GM21529 (cell line): ENCODE measurements at regions not wholly inside any gene's neighbourhood (a gene's known extent, or its start where the extent isn't known, plus 50 kb on each side); places are given as distances from the start of the nearest gene placed in this dataset.

Experiments used
- ATAC-seq: cut with Tn5 transposase; IDR thresholded peaks from one replicate; pipeline ENCODE4 v1.9.1; 2021; ENCODE audit not compliant: unreplicated experiment

- no peak for ATAC-seq
Measured at GRCh38 chr2:55973673-55974072, 50.1 kb upstream of the EFEMP1 start.

- no peak for ATAC-seq
Measured at GRCh38 chr2:55976681-55977080, 53.1 kb upstream of the EFEMP1 start.

GRCh38 chr2:55985406-55985805 is 61.8 kb upstream of the EFEMP1 start:
- ATAC-seq = peak; percentile 96

GRCh38 chr2:55986001-55986400 is 62.4 kb upstream of the EFEMP1 start:
- no peak for ATAC-seq

GRCh38 chr2:55986700-55987440 is 63.3 kb upstream of the EFEMP1 start:
- ATAC-seq = no peak

- no peak for ATAC-seq
Measured at GRCh38 chr2:55989405-55989804, 65.8 kb upstream of the EFEMP1 start.

- no peak for ATAC-seq
Measured at GRCh38 chr2:55992455-55992854, 68.9 kb upstream of the EFEMP1 start.

GRCh38 chr2:55993685-55994084 is 70.1 kb upstream of the EFEMP1 start:
- ATAC-seq = no peak

- ATAC-seq = no peak
Measured at GRCh38 chr2:55995211-55995610, 71.6 kb upstream of the EFEMP1 start.

GRCh38 chr2:55995902-55996301 is 72.3 kb upstream of the EFEMP1 start:
- no peak for ATAC-seq

GRCh38 chr2:55999231-55999630 is 75.6 kb upstream of the EFEMP1 start:
- ATAC-seq = no peak

- ATAC-seq = no peak
Measured at GRCh38 chr2:55999790-56000189, 76.2 kb upstream of the EFEMP1 start.

GRCh38 chr2:56001947-56002346 is 78.4 kb upstream of the EFEMP1 start:
- ATAC-seq = no peak

- ATAC-seq = no peak
Measured at GRCh38 chr2:56008661-56009431, 85.3 kb upstream of the EFEMP1 start.

GRCh38 chr2:56009758-56010458 is 86.3 kb upstream of the EFEMP1 start:
- no peak for ATAC-seq

GRCh38 chr2:56011624-56012023 is 88.0 kb upstream of the EFEMP1 start:
- no peak for ATAC-seq

GRCh38 chr2:56012221-56012765 is 88.7 kb upstream of the EFEMP1 start:
- ATAC-seq = no peak

- no peak for ATAC-seq
Measured at GRCh38 chr2:56013475-56013874, 89.9 kb upstream of the EFEMP1 start.

- ATAC-seq = no peak
Measured at GRCh38 chr2:56014046-56014730, 90.6 kb upstream of the EFEMP1 start.

GRCh38 chr2:56015711-56016115 is 92.1 kb upstream of the EFEMP1 start:
- ATAC-seq = no peak

GRCh38 chr2:56017784-56018183 is 94.2 kb upstream of the EFEMP1 start:
- ATAC-seq = no peak
